ENCODE measurements at regions not wholly inside any gene's neighbourhood (a gene's known extent, or its start where the extent isn't known, plus 50 kb on each side); places are given as distances from the start of the nearest gene placed in this dataset.

- no peak for DNase-seq (ENCODE audit: low spot score, unreplicated experiment)
- Mint-ChIP-seq H3K4me3 (ENCODE audit: low read depth) (peak overlapping the region; percentile 0), H3K36me3 (ENCODE audit: insufficient read depth) (no peaks in the 10 kb centered on the region), H3K4me1 (ENCODE audit: low read depth) (peaks cover 34% of the 10 kb centered on the region), H3K27ac (peak overlapping the region; percentile 91), H3K27me3 (peaks cover 12% of the 10 kb centered on the region), H3K9me3 (ENCODE audit: low read depth) (no peaks in the 10 kb centered on the region)
- TF ChIP-seq CTCF (IDR thresholded peaks at IDR 0.05; ENCODE audit: unreplicated experiment), result no peak
Measured at GRCh38 chr7:3164380-3164792, 120.7 kb upstream of the CARD11 start.

- H3K4me1 Mint-ChIP-seq (ENCODE audit: low read depth), result peaks cover 29% of the 10 kb centered on the region
- H3K36me3 Mint-ChIP-seq (ENCODE audit: insufficient read depth), result no peaks in the 10 kb centered on the region
- no peaks in the 10 kb centered on the region for H3K9me3 Mint-ChIP-seq (ENCODE audit: low read depth)
- H3K27me3 Mint-ChIP-seq, result peaks cover 12% of the 10 kb centered on the region
- H3K27ac Mint-ChIP-seq, result no peak overlapping the region
- TF ChIP-seq CTCF (IDR thresholded peaks at IDR 0.05; ENCODE audit: unreplicated experiment), result no peak
- H3K4me3 Mint-ChIP-seq (ENCODE audit: low read depth), result no peak overlapping the region
- DNase-seq (ENCODE audit: low spot score, unreplicated experiment), result no peak
Measured at GRCh38 chr7:3165681-3166580, 122.3 kb upstream of the CARD11 start.

DNA sequence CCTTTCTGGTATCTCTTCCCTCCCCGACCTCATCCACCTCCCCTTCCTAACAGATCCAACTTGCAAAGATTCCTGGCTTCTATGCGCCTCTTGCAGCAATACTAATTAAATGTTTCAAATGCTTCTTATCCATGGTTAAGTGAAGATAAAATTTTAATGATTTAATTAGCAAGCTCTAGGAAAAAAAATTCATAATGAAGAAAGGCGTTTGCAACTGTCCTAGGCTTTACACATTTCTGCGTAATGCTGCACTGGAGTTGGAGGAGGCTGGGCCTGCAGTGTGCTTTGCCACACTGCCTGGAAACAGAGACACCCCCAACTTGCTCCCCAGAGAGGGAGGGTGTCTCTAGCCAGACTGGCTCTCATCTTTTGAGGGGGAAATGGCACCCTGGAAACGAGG, 123.9 kb upstream of the CARD11 start:
- DNase-seq (ENCODE audit: low spot score, unreplicated experiment), result no peak
- Mint-ChIP-seq H3K9me3 (ENCODE audit: low read depth) (peaks cover 5% of the 10 kb centered on the region), H3K4me1 (ENCODE audit: low read depth) (peaks cover 30% of the 10 kb centered on the region), H3K36me3 (ENCODE audit: insufficient read depth) (peaks cover 2% of the 10 kb centered on the region), H3K27me3 (peaks cover 12% of the 10 kb centered on the region), H3K4me3 (ENCODE audit: low read depth) (no peak overlapping the region), H3K27ac (no peak overlapping the region)
- TF ChIP-seq CTCF (IDR thresholded peaks at IDR 0.05; ENCODE audit: unreplicated experiment), result no peak

GRCh38 chr7:3168370-3168769, 124.7 kb upstream of the CARD11 start:
- H3K4me1 Mint-ChIP-seq (ENCODE audit: low read depth), result peaks cover 32% of the 10 kb centered on the region
- H3K27me3 Mint-ChIP-seq, result peaks cover 12% of the 10 kb centered on the region
- TF ChIP-seq CTCF (IDR thresholded peaks at IDR 0.05; ENCODE audit: unreplicated experiment), result no peak
- H3K36me3 Mint-ChIP-seq (ENCODE audit: insufficient read depth), result peaks cover 2% of the 10 kb centered on the region
- peaks cover 5% of the 10 kb centered on the region for H3K9me3 Mint-ChIP-seq (ENCODE audit: low read depth)
- H3K27ac Mint-ChIP-seq, result no peak overlapping the region
- DNase-seq (ENCODE audit: low spot score, unreplicated experiment), result no peak
- no peak overlapping the region for H3K4me3 Mint-ChIP-seq (ENCODE audit: low read depth)

GRCh38 chr7:3168869-3169268, 125.2 kb upstream of the CARD11 start:
- H3K27me3 Mint-ChIP-seq, result peaks cover 12% of the 10 kb centered on the region
- H3K4me3 Mint-ChIP-seq (ENCODE audit: low read depth), result no peak overlapping the region
- H3K36me3 Mint-ChIP-seq (ENCODE audit: insufficient read depth), result peaks cover 2% of the 10 kb centered on the region
- no peak for TF ChIP-seq CTCF (IDR thresholded peaks at IDR 0.05; ENCODE audit: unreplicated experiment)
- peaks cover 5% of the 10 kb centered on the region for H3K9me3 Mint-ChIP-seq (ENCODE audit: low read depth)
- no peak overlapping the region for H3K27ac Mint-ChIP-seq
- peaks cover 29% of the 10 kb centered on the region for H3K4me1 Mint-ChIP-seq (ENCODE audit: low read depth)
- DNase-seq (ENCODE audit: low spot score, unreplicated experiment), result no peak
